Bronchial epithelial cell (primary cell): ENCODE measurements at regions not wholly inside any gene's neighbourhood (a gene's known extent, or its start where the extent isn't known, plus 50 kb on each side); places are given as distances from the start of the nearest gene placed in this dataset.

Experiments used
- DNase-seq: peaks from one replicate; pipeline ENCODE4 v3.0.0-alpha.2; 2010; ENCODE audit warnings: low read depth
- FAIRE-seq: peaks from 2 replicates; lab custom pipeline; 2011; peaks lifted over from hg19 to GRCh38; lab: Jason Lieb, UNC
- H3K27me3 ChIP-seq: 2 replicates; pipeline ENCODE4 v1.5.1; 2011; ENCODE audit warnings: low read length; ENCODE audit not compliant: control insufficient read depth, insufficient read depth
- H3K36me3 ChIP-seq: 2 replicates; pipeline ENCODE4 v1.5.1; 2011; ENCODE audit warnings: low read length; ENCODE audit not compliant: control insufficient read depth, insufficient read depth
- H3K4me3 ChIP-seq: 2 replicates; pipeline ENCODE4 v1.5.1; 2011; ENCODE audit warnings: mild to moderate bottlenecking, low read depth, low read length, control low read depth
- CTCF ChIP-seq: IDR thresholded peaks from 2 replicates; pipeline ENCODE4 v1.5.1; 2011; ENCODE audit warnings: mild to moderate bottlenecking, moderate library complexity, low read length, control low read depth, inconsistent platforms; ENCODE audit not compliant: insufficient read depth, severe bottlenecking

GRCh38 chr9:73009649-73010288 lies 56.9 kb upstream of the ALDH1A1 start:
- no peak overlapping the region for H3K4me3 ChIP-seq
- FAIRE-seq (peak; percentile 13), DNase-seq (no peak)
- TF ChIP-seq CTCF, result no peak
- no peaks in the 10 kb centered on the region for H3K36me3 ChIP-seq
- H3K27me3 ChIP-seq, result no peaks in the 10 kb centered on the region

- Histone ChIP-seq H3K36me3 (no peaks in the 10 kb centered on the region), H3K27me3 (no peaks in the 10 kb centered on the region), H3K4me3 (no peak overlapping the region)
- no peak for FAIRE-seq
- DNase-seq, result no peak
- TF ChIP-seq CTCF, result no peak
Measured at GRCh38 chr9:73007966-73008672, 55.3 kb upstream of the ALDH1A1 start.

- H3K4me3 ChIP-seq, result no peak overlapping the region
- H3K27me3 ChIP-seq, result no peaks in the 10 kb centered on the region
- no peak for TF ChIP-seq CTCF
- no peaks in the 10 kb centered on the region for H3K36me3 ChIP-seq
- DNase-seq (no peak), FAIRE-seq (peak; percentile 93)
Measured at GRCh38 chr9:73006986-73007385, 54.1 kb upstream of the ALDH1A1 start.
